Astrocyte (in vitro differentiated cells and primary cell): ENCODE measurements at regions not wholly inside any gene's neighbourhood (a gene's known extent, or its start where the extent isn't known, plus 50 kb on each side); places are given as distances from the start of the nearest gene placed in this dataset.

ENCODE experiments used
- DNase-seq: peaks from one replicate; pipeline ENCODE4 v3.0.0-alpha.2; 2010; ENCODE audit warnings: low read depth
- FAIRE-seq: peaks from 2 replicates; lab custom pipeline; 2011; peaks lifted over from hg19 to GRCh38; lab: Jason Lieb, UNC
- H2AFZ ChIP-seq: 2 replicates; pipeline ENCODE4 v1.6.0; 2012; ENCODE audit warnings: low read depth, low read length, inconsistent platforms
- H3K27ac ChIP-seq: 2 replicates; pipeline ENCODE4 v1.5.1; 2011; ENCODE audit warnings: low read depth, low read length, inconsistent platforms
- H3K27me3 ChIP-seq: 2 replicates; pipeline ENCODE4 v1.6.0; 2011; ENCODE audit warnings: low read length, inconsistent platforms; ENCODE audit not compliant: insufficient read depth
- H3K36me3 ChIP-seq: 2 replicates; pipeline ENCODE4 v1.5.1; 2011; ENCODE audit warnings: low read length, inconsistent platforms; ENCODE audit not compliant: insufficient read depth
- H3K4me1 ChIP-seq: 2 replicates; pipeline ENCODE4 v1.5.1; 2011; ENCODE audit warnings: low read length, inconsistent platforms; ENCODE audit not compliant: insufficient read depth
- H3K4me2 ChIP-seq: 2 replicates; pipeline ENCODE4 v1.6.0; 2012; ENCODE audit warnings: low read length, inconsistent platforms
- H3K4me3 ChIP-seq: 2 replicates; pipeline ENCODE4 v1.5.1; 2011; ENCODE audit warnings: low read depth, mild to moderate bottlenecking, low read length, inconsistent platforms; ENCODE audit not compliant: insufficient read depth
- H3K79me2 ChIP-seq: 2 replicates; pipeline ENCODE4 v1.6.0; 2012; ENCODE audit warnings: mild to moderate bottlenecking, low read length, inconsistent platforms; ENCODE audit not compliant: insufficient read depth
- H3K9ac ChIP-seq: 2 replicates; pipeline ENCODE4 v1.6.0; 2012; ENCODE audit warnings: mild to moderate bottlenecking, low read length, inconsistent platforms
- H3K9me3 ChIP-seq: 2 replicates; pipeline ENCODE4 v1.5.1; 2012; ENCODE audit warnings: low read depth, mild to moderate bottlenecking, low read length, inconsistent platforms; ENCODE audit not compliant: insufficient read depth
- H4K20me1 ChIP-seq: 2 replicates; pipeline ENCODE4 v1.6.0; 2012; ENCODE audit warnings: low read length, inconsistent platforms; ENCODE audit not compliant: insufficient read depth
- H3K27ac Mint-ChIP-seq: one replicate; pipeline ENCODE4 v1.8.0; 2021; ENCODE audit warnings: mild to moderate bottlenecking, mixed read lengths; ENCODE audit not compliant: unreplicated experiment
- H3K27me3 Mint-ChIP-seq: one replicate; pipeline ENCODE4 v1.8.0; 2021; ENCODE audit warnings: low read depth, mixed read lengths; ENCODE audit not compliant: unreplicated experiment
- H3K36me3 Mint-ChIP-seq: one replicate; pipeline ENCODE4 v1.8.0; 2021; ENCODE audit warnings: low read depth, mixed read lengths; ENCODE audit not compliant: unreplicated experiment
- H3K4me1 Mint-ChIP-seq: one replicate; pipeline ENCODE4 v1.8.0; 2021; ENCODE audit warnings: low read depth, mixed read lengths; ENCODE audit not compliant: unreplicated experiment
- H3K4me3 Mint-ChIP-seq: one replicate; pipeline ENCODE4 v1.8.0; 2021; ENCODE audit warnings: mild to moderate bottlenecking, moderate library complexity, mixed read lengths; ENCODE audit not compliant: unreplicated experiment
- H3K9me3 Mint-ChIP-seq: one replicate; pipeline ENCODE4 v1.8.0; 2021; ENCODE audit warnings: mild to moderate bottlenecking, mixed read lengths; ENCODE audit not compliant: unreplicated experiment
- EZH2 ChIP-seq: IDR thresholded peaks from 2 replicates; pipeline ENCODE4 v1.6.1; 2012; ENCODE audit warnings: mild to moderate bottlenecking, low read length, inconsistent platforms; ENCODE audit not compliant: insufficient read depth
- TF ChIP-seq, protein P1 (sequence below): IDR thresholded peaks from 2 replicates; pipeline ENCODE4 v1.5.1; 2011; ENCODE audit warnings: low read depth, mild to moderate bottlenecking, inconsistent platforms, low read length, moderate library complexity; ENCODE audit not compliant: insufficient read depth

GRCh38 chr12:92469837-92470236, 233.0 kb upstream of the PLEKHG7 start:
- Histone ChIP-seq H4K20me1 (no peaks in the 10 kb centered on the region), H3K4me1 (peaks cover 17% of the 10 kb centered on the region), H3K9ac (no peak overlapping the region), H3K4me2 (no peak overlapping the region), H3K79me2 (no peaks in the 10 kb centered on the region), H3K27me3 (no peaks in the 10 kb centered on the region), H3K27ac (no peak overlapping the region), H3K36me3 (no peaks in the 10 kb centered on the region), H2AFZ (no peak overlapping the region), H3K4me3 (no peak overlapping the region), H3K9me3 (no peaks in the 10 kb centered on the region)
- Mint-ChIP-seq H3K27me3 (no peaks in the 10 kb centered on the region), H3K36me3 (no peaks in the 10 kb centered on the region), H3K27ac (no peak overlapping the region), H3K9me3 (no peaks in the 10 kb centered on the region), H3K4me1 (peaks cover 38% of the 10 kb centered on the region), H3K4me3 (no peak overlapping the region)
- TF ChIP-seq, protein P1, sequence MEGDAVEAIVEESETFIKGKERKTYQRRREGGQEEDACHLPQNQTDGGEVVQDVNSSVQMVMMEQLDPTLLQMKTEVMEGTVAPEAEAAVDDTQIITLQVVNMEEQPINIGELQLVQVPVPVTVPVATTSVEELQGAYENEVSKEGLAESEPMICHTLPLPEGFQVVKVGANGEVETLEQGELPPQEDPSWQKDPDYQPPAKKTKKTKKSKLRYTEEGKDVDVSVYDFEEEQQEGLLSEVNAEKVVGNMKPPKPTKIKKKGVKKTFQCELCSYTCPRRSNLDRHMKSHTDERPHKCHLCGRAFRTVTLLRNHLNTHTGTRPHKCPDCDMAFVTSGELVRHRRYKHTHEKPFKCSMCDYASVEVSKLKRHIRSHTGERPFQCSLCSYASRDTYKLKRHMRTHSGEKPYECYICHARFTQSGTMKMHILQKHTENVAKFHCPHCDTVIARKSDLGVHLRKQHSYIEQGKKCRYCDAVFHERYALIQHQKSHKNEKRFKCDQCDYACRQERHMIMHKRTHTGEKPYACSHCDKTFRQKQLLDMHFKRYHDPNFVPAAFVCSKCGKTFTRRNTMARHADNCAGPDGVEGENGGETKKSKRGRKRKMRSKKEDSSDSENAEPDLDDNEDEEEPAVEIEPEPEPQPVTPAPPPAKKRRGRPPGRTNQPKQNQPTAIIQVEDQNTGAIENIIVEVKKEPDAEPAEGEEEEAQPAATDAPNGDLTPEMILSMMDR = no peak
- TF ChIP-seq EZH2 = no peak
- DNase-seq = peak; percentile 69
- no peak for FAIRE-seq

- no peaks in the 10 kb centered on the region for H3K9me3 Mint-ChIP-seq
- H3K9ac ChIP-seq = no peak overlapping the region
- no peaks in the 10 kb centered on the region for H3K79me2 ChIP-seq
- DNase-seq = peak; percentile 6
- no peak overlapping the region for H3K4me2 ChIP-seq
- H3K27me3 Mint-ChIP-seq = no peaks in the 10 kb centered on the region
- no peak overlapping the region for H3K4me3 ChIP-seq
- H2AFZ ChIP-seq = no peak overlapping the region
- H3K27me3 ChIP-seq = no peaks in the 10 kb centered on the region
- FAIRE-seq = no peak
- H3K4me1 Mint-ChIP-seq = peaks cover 40% of the 10 kb centered on the region
- no peak overlapping the region for H3K27ac Mint-ChIP-seq
- no peaks in the 10 kb centered on the region for H4K20me1 ChIP-seq
- no peaks in the 10 kb centered on the region for H3K36me3 ChIP-seq
- no peaks in the 10 kb centered on the region for H3K9me3 ChIP-seq
- H3K27ac ChIP-seq = no peak overlapping the region
- no peak overlapping the region for H3K4me3 Mint-ChIP-seq
- H3K4me1 ChIP-seq = peaks cover 17% of the 10 kb centered on the region
- no peak for TF ChIP-seq EZH2
- TF ChIP-seq, protein P1 = no peak
- no peaks in the 10 kb centered on the region for H3K36me3 Mint-ChIP-seq
These were observed 234.3 kb upstream of the PLEKHG7 start for GRCh38 chr12:92468358-92469020.

- FAIRE-seq (no peak), DNase-seq (peak; percentile 39)
- Histone ChIP-seq H3K27me3 (no peaks in the 10 kb centered on the region), H3K9me3 (no peaks in the 10 kb centered on the region), H3K27ac (no peak overlapping the region), H2AFZ (no peak overlapping the region), H3K36me3 (no peaks in the 10 kb centered on the region), H3K4me1 (peaks cover 17% of the 10 kb centered on the region), H3K4me2 (no peak overlapping the region), H4K20me1 (no peaks in the 10 kb centered on the region), H3K4me3 (no peak overlapping the region), H3K79me2 (no peaks in the 10 kb centered on the region), H3K9ac (no peak overlapping the region)
- TF ChIP-seq EZH2 = no peak
- TF ChIP-seq, protein P1 = no peak
- H3K27me3 Mint-ChIP-seq = no peaks in the 10 kb centered on the region
- peak overlapping the region; percentile 1 for H3K4me3 Mint-ChIP-seq
- no peaks in the 10 kb centered on the region for H3K36me3 Mint-ChIP-seq
- no peaks in the 10 kb centered on the region for H3K9me3 Mint-ChIP-seq
- no peak overlapping the region for H3K27ac Mint-ChIP-seq
- H3K4me1 Mint-ChIP-seq = peaks cover 40% of the 10 kb centered on the region
These were observed 234.9 kb upstream of the PLEKHG7 start for GRCh38 chr12:92467886-92468285.
